A549 (cell line): ENCODE measurements at regions not wholly inside any gene's neighbourhood (a gene's known extent, or its start where the extent isn't known, plus 50 kb on each side); places are given as distances from the start of the nearest gene placed in this dataset.
A peak's percentile ranks its signal among the peaks of the same experiment; 100 is the strongest.

Experiments
- ATAC-seq, 2 experiments: fragments of 200-7000 bp in 1 of 2; fragments of >200 bp in 1 of 2; cut with Nextera tagmentation in 1 of 2; cut with Tn5 transposase in 1 of 2; 3 replicates each; pipeline versions ENCODE4 v1.8.0 to v1.9.1; 2018 to 2020; ENCODE audit warnings: mild to moderate bottlenecking in 1 of 2, moderate library complexity in 1 of 2
- CTCF ChIA-PET: fragments of 300-600 bp; sonication (Branson Sonifier 250); formaldehyde crosslinking; extraction: SDS; loops from one replicate; lab custom pipeline; 2021; ENCODE audit warnings: antibody characterized with exemption, inconsistent platforms; lab: Yijun Ruan, JAX
- POLR2A ChIA-PET: fragments of 350-600 bp; formaldehyde crosslinking; extraction: SDS; loops from one replicate; lab custom pipeline; 2021; ENCODE audit warnings: antibody characterized with exemption, inconsistent platforms; lab: Yijun Ruan, JAX
- DNase-seq, 2 experiments: peaks; one replicate each; pipeline versions ENCODE4 v3.0.0 to v3.0.0-alpha.2; 2011 to 2016; ENCODE audit warnings: low read depth in 1 of 2, low spot score in 1 of 2
- FAIRE-seq: peaks from 2 replicates; lab custom pipeline; 2011; peaks lifted over from hg19 to GRCh38; lab: Jason Lieb, UNC
- H3K27ac ChIP-seq, 2 experiments: fragments of >200 bp; sonication (Bioruptor Twin); formaldehyde crosslinking; 3 replicates each; pipeline ENCODE4 v1.5.1; 2016 to 2017
- H3K4me1 ChIP-seq: fragments of >200 bp; sonication (Bioruptor Twin); formaldehyde crosslinking; 3 replicates; pipeline ENCODE4 v1.6.1; 2016
- H3K4me2 ChIP-seq: fragments of >200 bp; sonication (Bioruptor Twin); formaldehyde crosslinking; 3 replicates; pipeline ENCODE4 v1.6.1; 2016
- H3K4me3 ChIP-seq: fragments of >200 bp; sonication (Bioruptor Twin); formaldehyde crosslinking; 3 replicates; pipeline ENCODE4 v1.5.1; 2016
- H3K9me3 ChIP-seq: fragments of >200 bp; sonication (Bioruptor Twin); formaldehyde crosslinking; 3 replicates; pipeline ENCODE4 v1.6.1; 2016
- BHLHE40 ChIP-seq: IDR thresholded peaks from 2 replicates; pipeline ENCODE4 v1.6.1; 2012; ENCODE audit warnings: low read depth, low read length, inconsistent platforms
- CEBPB ChIP-seq, 2 experiments: fragments of >200 bp in 1 of 2; sonication (Bioruptor Twin) in 1 of 2; formaldehyde crosslinking in 1 of 2; IDR thresholded peaks; 2 replicates each; pipeline ENCODE4 v1.6.1; 2012 to 2016
- CHD2 ChIP-seq: fragments of 150-350 bp; IDR thresholded peaks from 2 replicates; pipeline ENCODE4 v1.6.1; 2014; ENCODE audit warnings: low read length; ENCODE audit not compliant: partially characterized antibody
- E2F6 ChIP-seq: IDR thresholded peaks from 2 replicates; pipeline ENCODE4 v1.6.1; 2012; ENCODE audit warnings: low read depth, borderline replicate concordance
- EHF ChIP-seq: fragments of 250-450 bp; sonication (Bioruptor Pico); IDR thresholded peaks from 2 replicates; pipeline ENCODE4 v1.5.0; 2020; ENCODE audit warnings: mild to moderate bottlenecking
- EHMT2 ChIP-seq: fragments of 200-600 bp; sonication (generic); IDR thresholded peaks from 2 replicates; pipeline ENCODE4 v1.6.1; 2016; ENCODE audit warnings: antibody characterized with exemption, low read depth, mild to moderate bottlenecking, moderate library complexity
- ESRRA ChIP-seq: fragments of 150-350 bp; IDR thresholded peaks from 2 replicates; pipeline ENCODE4 v1.6.1; 2014; ENCODE audit warnings: mild to moderate bottlenecking, low read length, borderline replicate concordance
- FOSB ChIP-seq: fragments of 250-450 bp; sonication (Bioruptor Pico); IDR thresholded peaks from 2 replicates; pipeline ENCODE4 v1.5.0; 2020; ENCODE audit warnings: mild to moderate bottlenecking, moderate library complexity
- FOSL2 ChIP-seq, 2 experiments: fragments of 450-650 bp in 1 of 2; fragments of >200 bp in 1 of 2; sonication (Bioruptor Twin) in 1 of 2; formaldehyde crosslinking; IDR thresholded peaks; 2 replicates each; pipeline versions ENCODE4 v1.5.0 to v1.6.1; 2016 to 2020; ENCODE audit warnings: mild to moderate bottlenecking in 1 of 2, moderate library complexity in 1 of 2
- FOXS1 ChIP-seq: fragments of 250-450 bp; sonication (Bioruptor Pico); IDR thresholded peaks from 2 replicates; pipeline ENCODE4 v1.5.0; 2020; ENCODE audit warnings: mild to moderate bottlenecking, moderate library complexity
- HDAC2 ChIP-seq: fragments of 200-600 bp; sonication (generic); IDR thresholded peaks from 2 replicates; pipeline ENCODE4 v1.6.1; 2016
- HES2 ChIP-seq: fragments of >200 bp; sonication (Bioruptor Twin); formaldehyde crosslinking; IDR thresholded peaks from 2 replicates; pipeline ENCODE4 v1.6.1; 2016
- KDM1A ChIP-seq: fragments of 200-600 bp; sonication (generic); IDR thresholded peaks from 2 replicates; pipeline ENCODE4 v1.6.1; 2016; ENCODE audit warnings: low read depth, mild to moderate bottlenecking
- MAFK ChIP-seq: fragments of 450-650 bp; IDR thresholded peaks from 2 replicates; pipeline ENCODE4 v1.6.1; 2014; ENCODE audit not compliant: partially characterized antibody
- MAZ ChIP-seq: fragments of 150-350 bp; IDR thresholded peaks from 2 replicates; pipeline ENCODE4 v1.6.1; 2014; ENCODE audit warnings: antibody characterized with exemption, low read depth, low read length, borderline replicate concordance
- MYC ChIP-seq: IDR thresholded peaks from 2 replicates; pipeline ENCODE4 v1.6.1; 2012; ENCODE audit warnings: mild to moderate bottlenecking, inconsistent platforms, low read length, improper control_type of control experiment, borderline replicate concordance
- NFE2L2 ChIP-seq: fragments of 150-350 bp; conservative IDR thresholded peaks from 2 replicates; pipeline ENCODE4 v1.6.1; 2014; ENCODE audit warnings: low read length
- PBX3 ChIP-seq: IDR thresholded peaks from 2 replicates; pipeline ENCODE4 v1.6.1; 2012
- PHF8 ChIP-seq: fragments of 200-600 bp; sonication (generic); IDR thresholded peaks from 2 replicates; pipeline ENCODE4 v1.6.1; 2016; ENCODE audit warnings: low read depth, mild to moderate bottlenecking, antibody characterized with exemption, moderate library complexity, borderline replicate concordance
- RCOR1 ChIP-seq: fragments of 150-350 bp; IDR thresholded peaks from 2 replicates; pipeline ENCODE4 v1.6.1; 2014; ENCODE audit warnings: antibody characterized with exemption, low read length, low read depth
- SMC3 ChIP-seq: fragments of >200 bp; sonication (Bioruptor Twin); formaldehyde crosslinking; IDR thresholded peaks from 3 replicates; pipeline ENCODE4 v1.6.1; 2018; ENCODE audit warnings: inconsistent platforms
- ZC3H11A ChIP-seq: fragments of 450-650 bp; IDR thresholded peaks from 2 replicates; pipeline ENCODE4 v1.6.1; 2014; ENCODE audit warnings: antibody characterized with exemption, mild to moderate bottlenecking
- ZSCAN20 ChIP-seq: fragments of 250-450 bp; sonication (Bioruptor Pico); IDR thresholded peaks from 2 replicates; pipeline ENCODE4 v1.8.0; 2022; ENCODE audit warnings: mild to moderate bottlenecking, moderate library complexity
- WGBS: methylation state at CpG from one replicate; pipeline ENCODE4 v1.1.6; 2017; ENCODE audit errors: missing lambda C conversion rate; 5-methylcytosine and 5-hydroxymethylcytosine counted together

- 18% methylated on average over 1 of the region's 1 CpG for WGBS
- Histone ChIP-seq H3K4me3 (no peak overlapping the region), H3K27ac (no peak overlapping the region), H3K4me1 (no peaks in the 10 kb centered on the region), H3K4me2 (no peak overlapping the region), H3K9me3 (no peaks in the 10 kb centered on the region)
- TF ChIP-seq HES2 (no peak), MAZ (no peak), RCOR1 (no peak)
- CTCF ChIA-PET: no interaction called here
- FAIRE-seq: no peak
- no peak for DNase-seq
- ATAC-seq: no peak
- POLR2A ChIA-PET: no interaction called here
Measured at GRCh38 chr13:106047859-106048258, 487.6 kb downstream of the EFNB2 start.

- POLR2A ChIA-PET: no interaction called here
- 13% methylated on average over 1 of the region's 1 CpG for WGBS
- Histone ChIP-seq H3K27ac (no peak overlapping the region), H3K4me3 (no peak overlapping the region), H3K4me1 (no peaks in the 10 kb centered on the region), H3K4me2 (no peak overlapping the region), H3K9me3 (no peaks in the 10 kb centered on the region)
- FAIRE-seq (no peak), ATAC-seq (no peak), DNase-seq (no peak)
- CTCF ChIA-PET: interaction anchor here (0.6 kb wide), 1 partner anchor 119 kb away, joined by 3 read pairs; no protein-coding TSS in a partner anchor
- TF ChIP-seq E2F6 (no peak), PBX3 (no peak), EHMT2 (no peak), BHLHE40 (no peak), PHF8 (no peak), CHD2 (no peak), CEBPB (IDR thresholded peaks at IDR 0.05) (no peak), ZC3H11A (no peak), NFE2L2 (no peak), ESRRA (no peak), FOSB (CRISPR knock-in tag) (no peak), ZSCAN20 (CRISPR knock-in tag) (no peak), SMC3 (no peak), HDAC2 (no peak), KDM1A (no peak), MAFK (no peak), EHF (CRISPR knock-in tag) (no peak)
- TF ChIP-seq, all 56 proteins: peak for 0
Measured at GRCh38 chr13:106042996-106043581, 492.4 kb downstream of the EFNB2 start.

- Histone ChIP-seq H3K9me3 (no peaks in the 10 kb centered on the region), H3K4me1 (no peaks in the 10 kb centered on the region), H3K4me3 (no peak overlapping the region), H3K4me2 (no peak overlapping the region), H3K27ac (no peak overlapping the region)
- ChIA-PET POLR2A (no interaction called here), CTCF (no interaction called here)
- ATAC-seq (no peak), FAIRE-seq (no peak), DNase-seq (no peak)
- WGBS: 44% methylated on average over 3 of the region's 3 CpGs
- TF ChIP-seq BHLHE40 (no peak), MYC (no peak)
Measured at GRCh38 chr13:106041445-106041844, 494.0 kb downstream of the EFNB2 start.

GRCh38 chr13:106038752-106039151 lies 496.7 kb downstream of the EFNB2 start:
- Histone ChIP-seq H3K9me3 (no peaks in the 10 kb centered on the region), H3K27ac (no peak overlapping the region; a peak in 1 of 6 replicates), H3K4me1 (no peaks in the 10 kb centered on the region), H3K4me2 (no peak overlapping the region), H3K4me3 (no peak overlapping the region)
- DNase-seq (peak in 1 of 2 experiments; percentile 5), FAIRE-seq (no peak), ATAC-seq (peak; percentile 30 to 35; a peak in 2 of 6 replicates)
- ChIA-PET POLR2A (no interaction called here), CTCF (interaction anchor here (1.1 kb wide), 1 partner anchor 13 kb away, joined by 3 read pairs; no protein-coding TSS in a partner anchor)
- no peak for TF ChIP-seq FOSL2 (IDR thresholded peaks at IDR 0.05)
- peak; percentile 38; the same call in 1 of the 2 replicates for TF ChIP-seq FOSL2 (CRISPR knock-in tag; IDR thresholded peaks at IDR 0.05)
- no peak for TF ChIP-seq FOXS1
- 71% methylated on average over 2 of the region's 2 CpGs for WGBS
